Midbrain (tissue), 1 donor: ENCODE measurements at regions not wholly inside any gene's neighbourhood (a gene's known extent, or its start where the extent isn't known, plus 50 kb on each side); places are given as distances from the start of the nearest gene placed in this dataset.

Experiments
- DNase-seq: peaks from one replicate; lab custom pipeline; 2025; lab: John Stamatoyannopoulos, UW

DNA sequence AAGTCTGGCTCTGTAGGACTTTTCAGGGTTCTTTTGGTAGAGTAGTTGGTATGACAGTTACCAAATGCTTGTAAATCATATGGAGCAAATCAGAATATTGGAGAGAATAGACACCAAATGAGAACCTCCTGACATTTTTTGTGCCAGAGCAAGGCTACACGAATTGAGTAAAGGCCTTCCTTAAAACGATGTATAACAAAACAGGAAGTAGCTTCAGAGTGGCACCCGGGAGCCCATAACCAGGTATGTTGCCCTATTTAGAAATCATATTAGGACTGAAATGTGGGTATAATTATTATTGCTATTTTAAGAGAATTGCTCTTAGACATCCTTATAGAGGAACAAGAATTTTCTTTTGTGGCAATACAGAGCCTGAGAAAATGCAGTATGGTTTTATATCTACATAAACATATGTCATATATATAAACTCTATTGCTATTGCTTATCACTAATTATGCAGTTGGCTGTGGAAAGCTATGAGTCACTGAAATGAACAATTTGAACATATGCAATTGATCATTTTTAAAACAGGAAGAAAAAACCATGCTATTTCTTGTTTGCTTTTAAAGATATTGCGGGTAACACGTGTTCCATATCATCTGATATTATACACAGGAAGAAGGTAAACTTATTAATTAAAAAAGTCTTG lies 197.4 kb upstream of the MTPN start:
- DNase-seq, result no peak

DNA sequence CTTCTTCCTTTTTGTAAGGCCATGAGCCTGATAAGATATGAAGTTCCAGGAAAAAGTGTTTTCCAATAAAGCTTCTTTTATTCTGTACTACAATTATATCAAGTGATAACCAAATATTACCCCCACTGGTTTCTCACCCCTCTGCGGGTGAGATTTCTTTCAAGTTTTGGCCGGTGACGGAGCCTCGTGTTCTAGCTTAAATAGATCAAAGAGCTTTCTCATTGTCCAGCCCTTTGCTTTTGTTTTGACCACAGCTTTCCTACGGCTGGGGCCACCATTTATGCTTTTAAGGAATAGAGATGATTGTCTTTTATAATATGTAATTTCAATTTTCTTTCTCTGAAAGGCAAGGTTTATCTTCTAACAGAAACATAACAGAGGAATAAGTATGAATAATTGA lies 196.7 kb upstream of the MTPN start:
- no peak for DNase-seq

DNA sequence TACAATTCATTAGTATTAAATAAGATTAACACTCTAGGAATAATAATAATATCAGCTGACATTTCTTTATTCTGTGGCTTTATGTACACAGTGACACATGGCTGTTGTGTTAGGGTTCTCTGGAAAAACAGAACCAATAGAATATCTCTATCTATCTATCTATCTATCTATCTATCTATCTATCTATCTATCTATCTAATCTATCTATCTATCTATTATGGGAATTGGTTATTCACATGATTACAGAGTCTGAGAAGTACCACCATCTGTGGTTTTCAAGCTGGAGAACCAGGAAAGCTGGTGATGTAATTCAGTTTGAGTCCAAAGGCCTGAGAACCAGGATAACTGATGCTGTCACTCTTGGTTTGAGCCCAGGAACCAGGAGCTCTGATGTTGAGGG lies 194.1 kb upstream of the MTPN start:
- no peak for DNase-seq

DNA sequence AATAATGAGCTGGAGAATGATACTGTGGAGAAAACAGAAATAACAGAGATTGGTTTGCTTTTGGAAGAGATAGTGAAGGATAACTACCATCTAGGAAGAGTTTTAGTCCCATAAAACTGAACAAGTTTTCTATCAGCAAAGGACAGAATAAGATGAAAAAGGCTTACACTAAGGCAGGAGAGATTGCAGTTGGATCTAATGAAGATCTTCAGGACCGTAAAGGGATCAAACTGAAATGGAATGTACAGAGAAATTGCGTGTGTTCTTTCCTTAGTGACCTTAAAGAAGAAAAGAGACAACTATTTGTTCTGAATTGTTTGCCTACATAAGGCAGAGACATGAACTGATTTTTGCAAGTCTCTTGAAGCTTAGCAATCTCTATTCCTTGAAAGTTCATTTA lies 191.7 kb upstream of the MTPN start:
- DNase-seq, result no peak

- DNase-seq, result no peak
These were observed 190.8 kb upstream of the MTPN start for GRCh38 chr7:136167991-136168390.

DNA sequence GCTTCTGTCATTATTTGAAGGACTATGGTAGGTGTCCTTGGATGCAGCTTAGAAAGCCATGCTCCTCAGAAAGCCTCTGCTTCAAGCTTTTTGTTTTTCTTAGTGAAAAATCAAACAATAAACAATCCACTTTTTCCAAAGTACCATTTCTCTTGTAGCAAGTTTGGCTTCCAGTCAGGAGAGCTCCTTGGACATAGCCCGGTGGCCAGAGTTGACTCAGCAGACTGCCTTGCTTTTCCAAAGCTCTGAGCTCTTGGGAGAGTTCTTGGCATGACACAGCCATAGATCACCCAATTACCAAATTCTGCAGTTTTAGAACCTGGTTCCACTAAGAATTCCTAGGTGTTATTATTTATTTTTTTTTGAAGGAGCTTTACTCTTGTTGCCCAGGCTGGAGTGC lies 189.4 kb upstream of the MTPN start:
- DNase-seq, result no peak

DNA sequence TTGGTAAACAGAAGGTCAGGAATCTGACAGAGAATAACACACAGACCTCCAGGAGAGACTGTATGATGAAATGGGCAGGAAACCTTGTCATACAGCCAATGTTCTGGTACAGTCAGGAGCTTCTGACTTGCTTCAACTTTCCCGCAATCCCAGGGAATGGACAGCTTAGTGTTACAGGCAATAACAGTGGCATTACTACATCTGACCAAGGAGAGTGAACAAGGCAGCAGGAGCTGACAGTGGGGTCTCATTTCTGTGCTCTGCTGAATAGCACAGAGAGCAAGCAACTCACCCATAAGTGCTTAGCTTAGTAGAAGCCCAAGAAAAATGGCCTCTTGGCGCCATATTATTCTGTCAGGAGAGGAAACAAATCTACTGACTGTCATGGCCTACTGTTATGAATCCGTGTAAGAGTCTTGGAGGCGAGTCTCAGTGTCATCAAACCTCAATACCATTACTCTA lies 186.2 kb upstream of the MTPN start:
- DNase-seq, result no peak

DNA sequence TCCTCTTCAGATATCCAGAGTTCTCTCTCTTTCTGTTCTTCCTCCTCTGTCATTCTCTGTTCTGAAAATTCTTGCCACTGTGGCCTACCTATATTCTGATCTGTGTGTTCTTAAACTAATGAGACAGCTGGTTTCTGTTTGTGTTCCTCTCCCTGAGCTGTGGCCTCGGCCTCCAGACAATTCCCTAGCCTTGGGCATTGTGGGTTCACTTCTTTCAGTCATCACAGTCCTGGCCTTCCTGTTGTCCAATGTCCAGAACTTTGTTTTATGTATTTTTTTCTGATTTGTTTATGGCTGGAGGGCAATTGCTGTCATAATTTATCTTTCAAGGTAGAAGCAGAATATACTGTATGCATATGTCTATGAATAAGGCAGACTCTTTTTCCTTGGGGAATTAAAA lies 173.2 kb upstream of the MTPN start:
- no peak for DNase-seq

DNA sequence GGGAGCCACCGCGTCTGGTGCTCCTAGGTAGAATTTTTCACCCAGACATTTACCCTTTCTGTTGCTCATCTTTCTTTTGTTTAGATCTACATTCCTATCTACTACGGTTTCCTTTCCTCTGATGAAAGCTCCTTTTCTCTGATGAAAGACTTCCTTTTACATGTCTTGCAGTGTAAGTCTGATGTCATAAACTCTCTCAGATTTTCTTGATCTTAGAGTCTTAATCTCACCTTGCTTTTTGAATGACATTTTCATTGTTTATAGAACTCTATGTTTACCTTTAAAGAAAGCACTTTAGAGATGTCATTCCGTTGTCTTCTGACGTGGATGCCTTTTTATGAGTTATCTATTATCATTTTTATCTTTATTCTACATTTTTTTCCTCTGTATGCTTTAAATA lies 171.8 kb upstream of the MTPN start:
- DNase-seq, result no peak

DNA sequence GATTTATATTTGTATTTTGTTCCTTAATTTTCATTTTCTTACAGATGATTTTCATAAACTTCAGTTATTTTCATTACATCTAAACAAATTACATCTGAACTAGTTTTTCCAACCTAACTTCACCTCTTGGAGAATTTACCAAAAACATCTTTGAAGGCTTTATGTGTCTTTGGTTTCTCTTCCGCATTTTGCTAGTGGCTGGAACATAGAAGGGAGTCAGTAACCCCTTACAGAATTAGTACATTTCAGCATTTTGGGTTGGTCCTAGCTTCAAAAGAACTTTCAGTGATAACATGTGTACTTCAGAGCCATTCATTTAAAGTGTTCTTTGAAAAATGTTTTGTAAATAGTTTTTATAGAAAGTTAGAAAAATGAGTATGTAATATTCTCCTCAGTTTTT lies 169.8 kb upstream of the MTPN start:
- no peak for DNase-seq

DNA sequence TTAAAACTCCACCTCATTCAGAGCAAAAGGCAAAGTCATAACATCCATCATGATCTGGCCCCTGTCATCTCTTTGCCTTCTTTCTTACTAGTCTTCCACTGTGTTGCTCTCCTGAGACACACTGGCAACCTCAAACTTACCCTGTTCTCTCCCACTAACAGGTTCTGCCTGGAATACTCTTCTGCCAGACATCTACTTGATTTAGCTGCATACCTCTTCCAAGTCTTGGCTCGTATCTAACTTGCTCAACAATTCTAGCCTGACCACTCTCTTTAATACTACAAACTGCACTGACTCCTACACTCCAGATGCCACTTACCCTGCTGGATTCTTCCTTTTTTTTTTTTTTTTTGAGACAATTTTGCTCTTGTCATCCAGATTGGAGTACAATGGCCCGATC lies 167.0 kb upstream of the MTPN start:
- DNase-seq, result no peak

GRCh38 chr7:136143271-136143670 lies 166.1 kb upstream of the MTPN start:
- no peak for DNase-seq

DNA sequence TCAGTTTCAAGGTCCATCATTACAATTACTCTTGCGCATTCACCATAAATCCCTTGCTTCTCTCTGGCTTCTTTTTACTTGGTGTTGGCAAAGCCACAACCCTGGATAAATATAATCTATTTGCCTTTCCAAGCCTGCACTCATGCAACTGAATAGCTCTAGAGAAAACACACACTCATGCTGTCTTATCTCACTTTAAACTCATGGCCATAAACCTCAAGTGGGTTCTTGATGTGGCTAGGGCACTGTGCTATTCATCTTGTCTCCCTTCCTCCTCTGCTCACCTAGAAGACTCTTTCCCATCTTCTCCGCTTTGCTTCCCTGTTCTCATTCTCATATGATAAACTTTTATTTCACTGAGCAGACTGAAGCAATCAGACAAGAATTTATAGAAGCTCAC lies 165.4 kb upstream of the MTPN start:
- DNase-seq, result no peak

DNA sequence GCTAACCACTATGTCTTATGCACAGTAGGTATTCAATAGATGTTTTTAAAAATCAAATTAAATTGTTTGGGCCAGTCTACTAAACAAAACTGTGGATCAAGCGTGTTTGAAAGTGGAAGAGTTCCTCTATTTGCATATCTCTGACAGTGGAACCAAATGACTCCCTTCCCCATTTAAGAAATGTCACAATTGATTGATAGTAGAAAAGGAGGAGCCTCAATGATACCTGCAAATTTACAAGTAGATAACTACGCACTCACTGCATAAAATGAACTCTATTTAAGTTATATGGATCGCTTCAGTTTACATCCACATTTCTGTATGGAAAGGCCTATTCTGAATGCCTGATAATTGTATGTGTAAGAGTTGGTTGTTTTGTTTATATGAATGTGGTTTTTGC lies 163.3 kb upstream of the MTPN start:
- DNase-seq, result no peak

- DNase-seq, result no peak
These were observed 162.3 kb upstream of the MTPN start for GRCh38 chr7:136139417-136139816.

GRCh38 chr7:136138991-136139390 lies 161.8 kb upstream of the MTPN start:
- no peak for DNase-seq

DNA sequence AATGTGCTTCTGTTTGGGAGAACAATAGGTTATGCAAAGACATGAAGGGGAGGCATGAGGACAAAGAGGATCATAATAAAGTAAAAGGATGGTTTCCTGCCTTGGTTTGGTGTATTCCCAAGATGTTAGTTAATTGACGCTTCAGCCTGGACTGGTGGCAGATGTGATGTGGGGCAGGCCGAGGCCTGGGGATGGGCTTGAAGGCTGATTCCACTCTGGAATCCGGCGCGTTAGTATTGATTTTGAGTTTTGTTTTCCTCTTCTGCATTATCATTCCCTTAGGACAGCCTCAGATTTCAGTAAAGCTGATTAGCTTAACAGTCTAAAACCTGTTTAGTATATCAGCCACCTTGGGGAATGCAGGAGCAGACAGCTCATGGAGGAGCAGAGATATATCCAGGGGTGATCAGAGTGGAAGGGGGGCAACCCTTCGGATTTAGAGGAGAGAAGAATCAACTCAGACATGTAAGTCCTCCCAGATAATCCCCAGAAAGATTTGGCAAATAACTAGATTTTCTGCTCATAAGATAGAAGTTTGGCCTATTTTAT lies 159.8 kb upstream of the MTPN start:
- no peak for DNase-seq

GRCh38 chr7:136134503-136134902 lies 157.3 kb upstream of the MTPN start:
- DNase-seq, result no peak

GRCh38 chr7:136133551-136133950 lies 156.4 kb upstream of the MTPN start:
- no peak for DNase-seq

GRCh38 chr7:136131304-136131630 lies 154.1 kb upstream of the MTPN start:
- DNase-seq, result no peak

GRCh38 chr7:136130511-136131303 lies 153.5 kb upstream of the MTPN start:
- DNase-seq, result no peak

DNA sequence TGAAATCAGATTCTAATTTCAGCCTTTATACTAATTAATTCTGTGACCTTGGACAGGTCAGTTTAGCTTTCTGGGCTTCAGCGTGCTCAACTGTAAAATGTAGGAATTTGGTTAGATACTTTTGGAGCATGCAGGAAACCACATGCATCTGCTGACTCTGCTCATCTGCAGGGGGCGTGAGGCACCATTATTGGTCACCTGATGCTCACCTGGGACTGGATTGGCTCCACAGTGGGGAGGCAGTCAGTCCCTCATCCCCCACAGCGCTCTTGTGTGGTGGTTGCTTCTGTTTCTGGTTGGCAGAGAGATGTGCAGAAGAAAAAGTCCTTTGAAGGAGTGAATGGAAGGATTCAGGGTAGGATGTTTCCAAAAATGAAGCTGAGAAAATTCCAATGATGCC lies 150.9 kb upstream of the MTPN start:
- no peak for DNase-seq

GRCh38 chr7:136123352-136123751 lies 146.2 kb upstream of the MTPN start:
- no peak for DNase-seq

DNA sequence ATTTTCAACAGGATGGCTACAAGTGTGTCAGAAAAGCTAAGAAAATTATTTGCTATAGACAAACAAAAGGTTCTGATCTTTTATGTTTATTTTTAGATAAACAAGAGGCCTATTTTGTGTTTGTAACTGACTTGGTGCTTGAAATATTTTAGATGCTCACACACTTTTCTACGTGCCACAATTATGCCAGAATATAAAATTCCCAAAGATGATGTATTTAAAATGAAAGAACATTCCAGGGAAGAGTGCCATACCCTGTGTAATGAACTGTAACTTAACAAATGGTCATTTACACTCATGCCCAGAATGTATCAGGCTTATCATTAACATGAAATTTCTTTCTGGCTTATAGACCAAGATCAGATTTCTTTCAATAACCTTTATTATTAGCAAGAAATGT lies 144.9 kb upstream of the MTPN start:
- no peak for DNase-seq
